IgD-negative memory B cell (primary cell): ENCODE measurements at regions not wholly inside any gene's neighbourhood (a gene's known extent, or its start where the extent isn't known, plus 50 kb on each side); places are given as distances from the start of the nearest gene placed in this dataset.

Source experiments
- H3K27ac Mint-ChIP-seq, 3 donors: one replicate each; pipeline ENCODE4 v1.8.0; 2020 to 2022; ENCODE audit warnings: mild to moderate bottlenecking in 3 of 3, mixed read lengths in 3 of 3, moderate library complexity in 1 of 3
- H3K27me3 Mint-ChIP-seq: one replicate; pipeline ENCODE4 v1.8.0; 2021; ENCODE audit warnings: mixed read lengths
- H3K36me3 Mint-ChIP-seq: one replicate; pipeline ENCODE4 v1.8.0; 2020; ENCODE audit warnings: mild to moderate bottlenecking, mixed read lengths
- H3K4me1 Mint-ChIP-seq, 3 donors: one replicate each; pipeline ENCODE4 v1.8.0; 2020 to 2022; ENCODE audit warnings: mixed read lengths in 3 of 3, mild to moderate bottlenecking in 1 of 3
- H3K4me3 Mint-ChIP-seq, 4 donors: one replicate each; pipeline ENCODE4 v1.8.0; 2020 to 2022; ENCODE audit warnings: mild to moderate bottlenecking in 4 of 4, mixed read lengths in 4 of 4, moderate library complexity in 3 of 4
- H3K9me3 Mint-ChIP-seq, 3 donors: one replicate each; pipeline ENCODE4 v1.8.0; 2020 to 2021; ENCODE audit warnings: mixed read lengths in 3 of 3, mild to moderate bottlenecking in 1 of 3

- Mint-ChIP-seq H3K4me3 (no peak overlapping the region), H3K27ac (no peak overlapping the region), H3K27me3 (peaks cover 23% of the 10 kb centered on the region), H3K36me3 (no peaks in the 10 kb centered on the region), H3K9me3 (peaks cover 2 to 9% (median 4%) of the 10 kb centered on the region in 3 donors), H3K4me1 (no peaks in the 10 kb centered on the region)
These were observed 65.7 kb downstream of the UNC5CL start for GRCh38 chr6:40973304-40973703.

- peaks cover 19% of the 10 kb centered on the region for H3K27me3 Mint-ChIP-seq
These were observed 66.2 kb downstream of the UNC5CL start for GRCh38 chr6:40972814-40973213.

GRCh38 chr6:40972190-40972589 lies 66.8 kb downstream of the UNC5CL start:
- peaks cover 18% of the 10 kb centered on the region for H3K27me3 Mint-ChIP-seq
- H3K27ac Mint-ChIP-seq = no peak overlapping the region
- peaks cover 2 to 9% (median 4%) of the 10 kb centered on the region in 3 donors for H3K9me3 Mint-ChIP-seq
- H3K4me1 Mint-ChIP-seq = no peaks in the 10 kb centered on the region
- no peak overlapping the region for H3K4me3 Mint-ChIP-seq
- no peaks in the 10 kb centered on the region for H3K36me3 Mint-ChIP-seq

More at GRCh38 chr6:40972814-40973213, 66.2 kb downstream of the UNC5CL start:
- H3K4me1 Mint-ChIP-seq = no peaks in the 10 kb centered on the region
- H3K27ac Mint-ChIP-seq = no peak overlapping the region
- H3K9me3 Mint-ChIP-seq = peaks cover 2 to 9% (median 4%) of the 10 kb centered on the region in 3 donors
- no peaks in the 10 kb centered on the region for H3K36me3 Mint-ChIP-seq
- no peak overlapping the region for H3K4me3 Mint-ChIP-seq

GRCh38 chr6:40968620-40969164 lies 70.3 kb downstream of the UNC5CL start:
- Mint-ChIP-seq H3K4me1 (no peaks in the 10 kb centered on the region), H3K27ac (no peak overlapping the region), H3K27me3 (peaks cover 9% of the 10 kb centered on the region), H3K9me3 (peaks cover 0 to 5% (median 3%) of the 10 kb centered on the region in 3 donors), H3K36me3 (no peaks in the 10 kb centered on the region), H3K4me3 (no peak overlapping the region)

DNA sequence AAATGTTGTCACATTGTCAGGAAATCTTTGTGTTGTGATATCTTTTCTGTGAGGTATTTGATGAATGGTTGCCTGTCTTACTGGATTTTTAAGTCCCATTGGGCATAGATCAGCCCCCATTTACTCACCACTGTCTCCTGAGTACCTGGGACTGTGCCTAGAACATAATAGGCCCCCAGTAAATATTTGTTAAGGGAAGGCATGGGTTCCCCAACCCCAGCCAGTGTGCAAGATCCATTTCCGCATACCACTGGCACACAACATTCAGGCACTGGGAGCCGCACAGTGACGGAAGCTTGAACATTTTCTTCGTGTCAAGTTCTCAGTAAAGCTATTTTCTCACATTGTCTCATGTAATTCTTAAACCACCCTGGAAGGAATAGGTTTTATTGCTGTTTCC lies 72.2 kb downstream of the UNC5CL start:
- Mint-ChIP-seq H3K9me3 (peaks cover 0 to 2% (median 0%) of the 10 kb centered on the region in 3 donors), H3K27me3 (no peaks in the 10 kb centered on the region), H3K4me3 (no peak overlapping the region), H3K36me3 (no peaks in the 10 kb centered on the region), H3K27ac (no peak overlapping the region), H3K4me1 (no peaks in the 10 kb centered on the region)

GRCh38 chr6:40965046-40965445 lies 74.0 kb downstream of the UNC5CL start:
- Mint-ChIP-seq H3K27ac (no peak overlapping the region), H3K36me3 (no peaks in the 10 kb centered on the region), H3K27me3 (no peaks in the 10 kb centered on the region), H3K4me1 (no peaks in the 10 kb centered on the region), H3K4me3 (no peak overlapping the region), H3K9me3 (peaks cover 0 to 2% (median 0%) of the 10 kb centered on the region in 3 donors)

DNA sequence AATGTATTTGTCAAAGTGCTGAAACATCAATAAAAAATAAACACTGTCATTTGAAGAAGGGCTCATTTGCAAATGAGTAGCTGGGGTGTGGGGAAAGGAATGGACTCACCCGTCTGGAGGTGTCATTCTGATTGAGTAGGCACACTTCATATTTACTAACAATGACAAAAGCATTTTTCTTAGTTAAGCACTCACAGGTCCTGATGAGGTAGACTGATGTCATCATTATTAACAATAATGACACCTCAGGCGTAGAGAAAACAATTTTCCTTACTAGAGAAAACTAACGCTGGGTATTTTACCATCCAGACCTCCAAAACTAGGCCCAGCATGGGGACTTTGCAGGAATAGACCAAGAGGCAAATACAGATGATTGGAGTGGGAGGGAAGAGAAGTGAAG lies 76.0 kb downstream of the UNC5CL start:
- no peak overlapping the region for H3K4me3 Mint-ChIP-seq
- no peak overlapping the region for H3K27ac Mint-ChIP-seq
- peaks cover 0 to 2% (median 0%) of the 10 kb centered on the region in 3 donors for H3K9me3 Mint-ChIP-seq
- no peaks in the 10 kb centered on the region for H3K27me3 Mint-ChIP-seq
- H3K36me3 Mint-ChIP-seq = no peaks in the 10 kb centered on the region
- H3K4me1 Mint-ChIP-seq = no peaks in the 10 kb centered on the region

GRCh38 chr6:40962241-40962640 lies 76.8 kb downstream of the UNC5CL start:
- Mint-ChIP-seq H3K4me3 (no peak overlapping the region), H3K4me1 (no peaks in the 10 kb centered on the region), H3K9me3 (peaks cover 0 to 2% (median 0%) of the 10 kb centered on the region in 3 donors), H3K36me3 (no peaks in the 10 kb centered on the region), H3K27ac (no peak overlapping the region), H3K27me3 (no peaks in the 10 kb centered on the region)

- H3K4me3 Mint-ChIP-seq = no peak overlapping the region
- H3K9me3 Mint-ChIP-seq = peaks cover 0 to 2% (median 0%) of the 10 kb centered on the region in 3 donors
- no peaks in the 10 kb centered on the region for H3K27me3 Mint-ChIP-seq
- no peaks in the 10 kb centered on the region for H3K4me1 Mint-ChIP-seq
- H3K36me3 Mint-ChIP-seq = no peaks in the 10 kb centered on the region
- no peak overlapping the region for H3K27ac Mint-ChIP-seq
These were observed 77.2 kb downstream of the UNC5CL start for GRCh38 chr6:40961831-40962230.

- H3K4me3 Mint-ChIP-seq = no peak overlapping the region
- H3K27ac Mint-ChIP-seq = no peak overlapping the region
- no peaks in the 10 kb centered on the region for H3K27me3 Mint-ChIP-seq
- no peaks in the 10 kb centered on the region for H3K36me3 Mint-ChIP-seq
- no peaks in the 10 kb centered on the region for H3K4me1 Mint-ChIP-seq
- H3K9me3 Mint-ChIP-seq = peaks cover 0 to 2% (median 0%) of the 10 kb centered on the region in 3 donors
These were observed 78.1 kb downstream of the UNC5CL start for GRCh38 chr6:40960742-40961430.

DNA sequence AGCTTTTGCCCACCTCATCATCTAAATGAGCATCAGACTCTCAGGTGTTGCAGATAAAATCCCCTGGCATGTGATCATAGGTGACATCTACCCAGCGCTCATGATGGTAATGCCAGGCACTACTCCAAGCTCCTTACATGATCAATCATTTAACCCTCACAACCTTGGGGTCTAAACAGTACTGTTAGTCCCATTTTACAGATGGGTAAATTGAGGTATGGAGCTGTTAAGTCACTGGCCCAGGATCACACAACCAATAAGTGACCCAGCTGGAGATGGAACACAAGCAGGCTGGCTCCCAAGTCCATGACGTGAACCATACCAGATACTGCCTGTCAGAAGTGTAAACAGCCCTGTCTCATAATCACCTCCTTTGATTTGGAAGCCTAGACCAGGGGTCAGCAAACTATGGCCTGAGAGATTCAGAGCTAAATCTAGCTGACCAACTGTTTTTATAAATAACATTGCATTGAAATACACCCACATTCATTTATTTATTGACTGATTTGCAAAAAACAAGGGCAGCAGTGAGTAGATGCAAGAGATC lies 79.2 kb downstream of the UNC5CL start:
- no peaks in the 10 kb centered on the region for H3K27me3 Mint-ChIP-seq
- H3K27ac Mint-ChIP-seq = no peak overlapping the region
- no peaks in the 10 kb centered on the region for H3K36me3 Mint-ChIP-seq
- peaks cover 0 to 2% (median 0%) of the 10 kb centered on the region in 3 donors for H3K9me3 Mint-ChIP-seq
- H3K4me3 Mint-ChIP-seq = no peak overlapping the region
- H3K4me1 Mint-ChIP-seq = no peaks in the 10 kb centered on the region

GRCh38 chr6:40958738-40959137 lies 80.3 kb downstream of the UNC5CL start:
- Mint-ChIP-seq H3K9me3 (no peaks in the 10 kb centered on the region), H3K36me3 (no peaks in the 10 kb centered on the region), H3K4me3 (no peak overlapping the region), H3K4me1 (no peaks in the 10 kb centered on the region), H3K27me3 (peaks cover 1% of the 10 kb centered on the region), H3K27ac (no peak overlapping the region)

DNA sequence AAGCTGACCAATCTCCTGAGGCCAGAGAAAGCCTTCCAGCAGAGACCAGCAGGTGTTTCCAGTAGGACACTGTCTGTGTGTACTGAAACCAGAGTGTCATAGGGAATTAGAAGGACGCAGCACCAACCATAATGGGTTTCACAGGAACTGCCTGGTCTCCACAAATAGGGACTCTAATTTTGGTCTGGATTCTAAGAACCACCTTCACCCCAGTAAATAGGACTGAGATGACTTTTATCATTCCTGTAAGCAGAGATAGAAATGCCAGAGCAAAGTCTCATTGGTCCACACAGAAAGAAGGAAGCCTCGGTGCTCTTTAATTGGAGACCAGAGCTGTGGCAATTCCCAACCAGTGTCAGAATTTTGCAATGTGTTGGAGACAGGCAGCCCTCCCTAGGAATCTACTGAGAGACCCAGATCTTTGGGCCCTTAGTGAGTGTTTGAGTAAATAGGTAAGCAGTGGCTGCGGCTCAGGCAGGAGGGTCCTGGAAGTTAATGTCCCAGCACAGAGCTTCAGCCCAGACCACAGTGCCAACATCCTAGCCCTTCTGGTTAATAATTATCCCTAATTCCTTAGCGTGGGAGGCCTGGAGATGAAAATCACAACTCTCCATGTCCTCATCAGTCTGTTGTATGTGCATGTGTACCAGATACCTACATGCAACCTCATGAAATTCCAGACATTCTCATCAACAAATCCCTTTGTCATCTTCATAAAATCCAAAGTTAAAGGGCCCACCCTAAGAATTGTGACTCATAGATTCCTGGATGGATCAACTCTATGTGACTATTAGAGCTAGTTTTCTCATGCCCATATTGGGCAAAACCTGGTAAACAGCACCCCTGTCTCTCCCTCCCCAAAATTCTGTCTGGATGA lies 81.2 kb downstream of the UNC5CL start:
- H3K4me1 Mint-ChIP-seq = no peaks in the 10 kb centered on the region
- H3K9me3 Mint-ChIP-seq = peaks cover 0 to 2% (median 0%) of the 10 kb centered on the region in 3 donors
- H3K27ac Mint-ChIP-seq = no peak overlapping the region
- H3K27me3 Mint-ChIP-seq = peaks cover 1% of the 10 kb centered on the region
- H3K36me3 Mint-ChIP-seq = no peaks in the 10 kb centered on the region
- H3K4me3 Mint-ChIP-seq = no peak overlapping the region

- peaks cover 1% of the 10 kb centered on the region for H3K27me3 Mint-ChIP-seq
- H3K4me1 Mint-ChIP-seq = no peaks in the 10 kb centered on the region
- H3K9me3 Mint-ChIP-seq = peaks cover 0 to 2% (median 0%) of the 10 kb centered on the region in 3 donors
- no peaks in the 10 kb centered on the region for H3K36me3 Mint-ChIP-seq
- no peak overlapping the region for H3K27ac Mint-ChIP-seq
- H3K4me3 Mint-ChIP-seq = no peak overlapping the region
These were observed 82.1 kb downstream of the UNC5CL start for GRCh38 chr6:40956936-40957335.

DNA sequence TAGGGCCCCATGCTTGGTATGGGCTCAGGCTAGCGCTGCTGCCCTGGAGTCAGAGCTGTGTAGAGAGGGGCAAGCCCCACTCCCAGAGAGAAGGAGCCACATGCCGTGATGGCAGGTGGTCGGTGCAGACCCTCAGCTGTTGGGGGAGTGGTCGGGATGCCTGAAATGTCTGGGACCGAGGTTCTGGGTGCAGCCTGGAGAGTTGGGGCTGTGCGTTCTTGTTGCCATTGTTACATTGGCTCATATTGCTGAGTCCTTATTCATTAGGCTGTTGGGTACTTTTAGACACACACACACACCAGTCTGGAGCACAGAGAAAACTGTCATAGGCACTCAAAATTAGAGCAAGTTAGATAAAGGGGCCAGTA lies 83.9 kb downstream of the UNC5CL start:
- H3K9me3 Mint-ChIP-seq = peaks cover 0 to 2% (median 0%) of the 10 kb centered on the region in 3 donors
- no peaks in the 10 kb centered on the region for H3K36me3 Mint-ChIP-seq
- H3K27me3 Mint-ChIP-seq = peaks cover 3% of the 10 kb centered on the region
- H3K27ac Mint-ChIP-seq = no peak overlapping the region
- H3K4me3 Mint-ChIP-seq = no peak overlapping the region
- H3K4me1 Mint-ChIP-seq = no peaks in the 10 kb centered on the region
